ENCODE measurements at regions not wholly inside any gene's neighbourhood (a gene's known extent, or its start where the extent isn't known, plus 50 kb on each side); places are given as distances from the start of the nearest gene placed in this dataset.

DNA sequence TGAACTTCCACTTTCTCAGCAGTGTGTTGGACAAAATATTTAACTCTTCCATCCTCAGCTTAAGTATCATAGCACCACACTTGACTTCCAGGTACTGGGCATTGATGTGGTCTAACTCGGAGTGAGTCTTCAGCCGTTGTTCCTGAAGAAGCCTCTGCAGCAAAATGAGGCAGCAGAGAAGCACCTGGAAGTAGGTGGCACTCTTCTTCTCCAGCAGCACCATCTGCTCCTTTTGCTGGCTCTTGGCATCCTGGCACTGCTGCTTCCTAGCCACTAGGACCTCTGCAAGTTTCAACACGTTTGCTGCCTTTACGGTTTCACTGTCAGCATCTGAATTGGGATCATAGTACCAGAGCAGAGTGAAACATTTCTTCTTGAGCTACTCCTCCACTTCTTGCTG lies 162.5 kb upstream of the GORAB start:
- H3K27ac Mint-ChIP-seq = no peak overlapping the region
- H3K4me3 Mint-ChIP-seq = no peak overlapping the region
- peaks cover 12 to 14% of the 10 kb centered on the region in 2 donors for H3K9me3 Mint-ChIP-seq
- H3K4me1 Mint-ChIP-seq = no peaks in the 10 kb centered on the region
- H3K27me3 Mint-ChIP-seq = peaks cover 7% of the 10 kb centered on the region
- ATAC-seq = no peak
- DNase-seq = no peak

DNA sequence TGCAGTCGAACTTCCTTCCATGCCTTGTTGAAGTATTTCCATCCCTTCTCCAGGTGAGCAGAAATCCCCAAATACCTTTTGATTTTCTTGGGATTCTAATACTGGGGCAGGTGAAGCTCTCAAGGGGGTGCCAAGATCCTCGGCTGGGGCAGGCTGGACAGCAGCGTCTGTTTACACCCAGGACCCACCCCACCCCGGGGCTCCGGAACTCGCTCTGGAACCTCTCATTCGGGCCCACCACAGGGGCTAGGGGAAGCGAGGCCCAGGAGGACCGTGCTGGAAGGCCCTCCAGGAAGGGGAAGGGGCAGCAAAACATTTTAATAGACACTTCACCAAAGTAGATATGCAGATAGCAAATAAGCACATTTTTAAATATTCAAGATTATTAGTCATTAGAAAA lies 161.9 kb upstream of the GORAB start:
- H3K4me1 Mint-ChIP-seq = no peaks in the 10 kb centered on the region
- peaks cover 11 to 12% of the 10 kb centered on the region in 2 donors for H3K9me3 Mint-ChIP-seq
- H3K27me3 Mint-ChIP-seq = peaks cover 7% of the 10 kb centered on the region
- no peak overlapping the region for H3K4me3 Mint-ChIP-seq
- no peak overlapping the region for H3K27ac Mint-ChIP-seq
- DNase-seq (no peak), ATAC-seq (no peak)

DNA sequence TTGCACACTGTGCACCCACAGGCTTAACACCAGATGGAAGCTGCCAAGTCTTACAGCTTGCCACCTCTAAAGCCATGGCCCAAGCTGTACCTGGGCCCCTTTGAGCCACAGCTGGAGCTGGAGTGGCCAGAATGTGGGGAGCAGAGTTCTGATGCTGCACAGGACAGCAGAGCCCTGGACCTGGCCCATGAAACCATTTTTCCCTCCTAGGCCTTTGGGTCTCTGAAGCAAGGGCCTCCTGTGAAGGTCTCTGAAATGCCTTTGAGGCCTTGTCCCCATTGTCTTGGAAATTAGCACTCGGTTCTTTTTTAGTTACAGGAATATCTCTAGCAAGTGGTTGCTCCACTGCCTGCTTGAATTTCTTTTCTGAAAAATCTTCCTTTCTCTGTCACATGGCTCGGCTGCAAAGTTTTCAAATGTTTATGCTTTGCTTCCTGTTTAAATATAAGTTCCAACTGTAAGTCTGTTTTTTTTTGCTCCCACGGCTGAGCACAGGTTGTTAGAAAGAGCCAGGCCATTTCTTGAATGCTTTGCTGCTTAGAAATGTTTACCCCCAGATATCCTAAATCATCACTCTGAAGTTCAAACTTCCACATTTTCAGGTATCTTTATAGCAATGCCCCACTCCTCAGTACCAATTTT lies 156.8 kb upstream of the GORAB start:
- Mint-ChIP-seq H3K4me1 (no peaks in the 10 kb centered on the region), H3K27me3 (no peaks in the 10 kb centered on the region), H3K27ac (no peak overlapping the region), H3K4me3 (no peak overlapping the region), H3K9me3 (no peaks in the 10 kb centered on the region)
- DNase-seq (no peak), ATAC-seq (no peak)

DNA sequence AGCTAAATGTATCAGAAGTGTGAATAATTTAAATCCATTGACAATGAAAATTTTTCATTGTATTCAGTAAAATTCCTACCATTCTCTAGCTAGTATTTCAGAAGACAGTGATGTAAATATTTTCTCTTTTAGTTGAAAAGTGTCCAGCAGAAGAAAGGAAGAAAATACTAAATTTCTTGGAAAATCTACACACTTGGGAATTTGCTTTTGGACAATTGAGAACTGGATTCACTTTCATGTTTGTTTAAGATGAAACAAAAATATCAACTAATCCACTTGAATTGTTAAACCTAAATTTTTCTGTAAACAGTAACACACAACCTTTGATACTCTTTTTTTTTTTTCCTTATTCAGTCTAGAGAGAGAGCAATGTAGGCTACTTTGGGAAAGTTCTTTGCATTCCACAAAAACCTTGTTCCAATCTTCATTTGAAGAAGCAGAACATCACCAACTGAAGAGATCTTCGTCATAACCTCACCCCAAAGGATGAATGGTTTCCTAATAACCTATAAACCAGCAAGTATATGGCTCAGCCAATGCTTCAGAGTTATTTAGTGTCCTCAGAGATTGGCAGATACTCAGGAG lies 155.1 kb upstream of the GORAB start:
- DNase-seq (no peak), ATAC-seq (no peak)
- H3K27me3 Mint-ChIP-seq = no peaks in the 10 kb centered on the region
- no peaks in the 10 kb centered on the region for H3K9me3 Mint-ChIP-seq
- no peak overlapping the region for H3K27ac Mint-ChIP-seq
- H3K4me1 Mint-ChIP-seq = no peaks in the 10 kb centered on the region
- H3K4me3 Mint-ChIP-seq = no peak overlapping the region

DNA sequence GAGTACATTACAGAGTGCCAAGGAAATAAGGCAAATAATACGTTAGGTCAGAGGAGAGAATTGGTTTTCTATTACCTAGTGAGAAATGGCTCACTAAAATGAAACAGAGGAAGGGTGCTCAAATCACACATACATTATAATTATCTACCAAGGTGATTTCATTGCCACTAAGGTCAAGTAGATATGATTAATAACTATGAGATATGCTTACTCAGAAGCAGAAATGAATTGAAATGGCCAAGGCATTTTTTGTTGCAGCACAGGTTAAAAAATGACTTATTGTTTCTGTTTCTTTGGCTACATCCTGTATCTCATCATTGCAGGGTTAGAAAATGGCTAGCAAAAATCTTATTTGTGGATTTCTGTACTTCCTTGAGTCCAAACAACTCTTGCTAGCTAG lies 154.5 kb upstream of the GORAB start:
- Mint-ChIP-seq H3K9me3 (no peaks in the 10 kb centered on the region), H3K4me1 (no peaks in the 10 kb centered on the region), H3K27me3 (no peaks in the 10 kb centered on the region), H3K4me3 (no peak overlapping the region), H3K27ac (no peak overlapping the region)
- DNase-seq (no peak), ATAC-seq (no peak)

DNA sequence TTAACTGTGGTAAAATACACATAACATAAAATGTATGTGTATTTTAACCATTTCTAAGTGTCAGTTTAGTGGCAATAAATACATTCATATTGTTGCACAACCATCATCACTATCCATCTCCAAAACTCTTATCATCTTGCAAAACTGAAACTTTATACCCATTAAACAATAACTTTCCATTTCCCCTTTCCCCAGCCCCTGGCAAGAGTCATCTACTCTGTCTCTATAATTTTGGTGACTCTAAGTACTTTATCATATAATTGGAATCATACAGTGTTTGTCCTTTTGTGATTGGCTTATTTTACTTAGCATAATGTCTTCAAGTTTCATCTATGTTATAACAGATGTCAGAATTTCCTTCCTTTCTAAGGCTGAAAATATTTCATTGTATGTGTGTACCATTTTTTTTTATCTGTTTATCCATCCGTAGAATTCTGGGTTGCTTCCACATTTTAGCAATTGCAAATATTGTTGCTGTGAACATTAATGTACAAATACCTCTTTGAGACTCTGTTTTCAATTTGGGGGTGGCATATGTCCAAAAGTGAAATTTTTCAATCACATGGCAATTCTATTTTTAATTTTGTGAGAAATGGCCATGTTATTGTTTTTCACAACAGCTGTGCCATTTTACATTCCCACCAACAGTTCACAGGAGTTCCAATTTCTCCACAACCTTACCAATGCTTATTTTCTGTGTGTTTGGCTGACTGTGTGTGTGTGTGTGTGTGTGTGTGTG lies 153.9 kb upstream of the GORAB start:
- Mint-ChIP-seq H3K27ac (no peak overlapping the region), H3K4me1 (no peaks in the 10 kb centered on the region), H3K27me3 (no peaks in the 10 kb centered on the region), H3K4me3 (no peak overlapping the region), H3K9me3 (no peaks in the 10 kb centered on the region)
- DNase-seq (no peak), ATAC-seq (no peak)

DNA sequence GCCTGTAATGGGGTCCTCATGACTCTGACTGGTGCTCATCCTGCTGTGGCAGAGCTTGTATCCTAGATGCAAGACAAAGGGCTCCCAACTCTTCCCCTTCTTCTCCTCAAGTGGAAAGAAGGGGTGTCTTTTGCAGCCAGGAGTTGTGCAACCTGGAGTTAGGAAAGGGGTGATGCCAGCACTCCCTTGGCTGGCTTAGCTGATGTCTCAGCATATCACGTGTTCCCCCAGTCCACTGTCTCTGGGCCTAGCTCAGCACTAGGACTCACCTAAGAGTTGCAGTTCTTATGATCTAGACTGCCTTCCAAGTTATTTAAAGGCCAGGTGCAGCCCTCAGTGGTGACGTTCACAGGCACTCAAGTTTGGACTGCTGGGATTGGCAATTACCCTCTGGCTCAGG lies 146.2 kb upstream of the GORAB start:
- ATAC-seq = no peak
- DNase-seq = no peak
- H3K27me3 Mint-ChIP-seq = no peaks in the 10 kb centered on the region
- no peak overlapping the region for H3K27ac Mint-ChIP-seq
- H3K4me3 Mint-ChIP-seq = no peak overlapping the region
- no peaks in the 10 kb centered on the region for H3K4me1 Mint-ChIP-seq
- no peaks in the 10 kb centered on the region for H3K9me3 Mint-ChIP-seq

DNA sequence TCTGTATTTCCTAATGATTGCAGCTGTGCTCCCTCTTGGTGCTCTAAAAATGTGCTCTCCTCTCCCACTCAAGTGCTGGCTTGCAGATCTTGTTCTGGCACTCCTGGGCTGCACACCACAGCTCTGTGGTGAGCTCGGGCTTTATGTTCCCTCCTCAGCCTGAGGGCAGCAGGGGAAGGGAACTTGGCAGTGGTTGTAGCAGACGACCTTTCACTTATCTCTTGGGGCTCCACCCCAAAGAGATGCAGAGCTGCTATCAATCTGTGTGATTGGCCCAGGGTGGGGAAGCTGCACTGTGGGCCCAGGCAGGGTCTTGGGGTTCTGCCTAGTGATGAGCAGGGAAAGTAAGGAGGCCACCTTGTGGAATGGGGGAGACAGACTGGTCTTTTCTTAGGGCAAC lies 143.5 kb upstream of the GORAB start:
- H3K4me3 Mint-ChIP-seq = no peak overlapping the region
- no peak for ATAC-seq
- H3K9me3 Mint-ChIP-seq = no peaks in the 10 kb centered on the region
- H3K27me3 Mint-ChIP-seq = peaks cover 17% of the 10 kb centered on the region
- no peak overlapping the region for H3K27ac Mint-ChIP-seq
- no peaks in the 10 kb centered on the region for H3K4me1 Mint-ChIP-seq
- DNase-seq = no peak

DNA sequence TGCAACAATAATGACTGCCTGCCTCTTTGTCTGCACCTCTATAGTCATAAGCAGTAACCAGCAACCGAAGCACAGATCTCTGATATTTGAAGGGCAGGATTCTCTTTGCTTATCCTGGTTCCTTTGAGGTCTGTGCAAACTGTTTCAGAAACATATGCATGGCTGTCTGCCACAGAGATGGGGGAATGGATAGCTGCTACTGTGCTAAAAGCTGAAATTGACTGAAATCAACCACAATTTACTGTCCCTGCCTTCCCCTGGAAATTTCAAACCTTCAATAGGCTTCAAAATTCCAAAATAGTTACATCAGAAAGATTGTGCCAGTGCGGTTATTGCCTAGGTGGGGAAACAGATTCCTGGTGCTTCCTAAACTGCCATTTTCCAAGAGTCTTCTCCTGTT lies 136.8 kb upstream of the GORAB start:
- ATAC-seq (no peak), DNase-seq (no peak)
- Mint-ChIP-seq H3K4me1 (no peaks in the 10 kb centered on the region), H3K27ac (no peak overlapping the region), H3K9me3 (peaks cover 7% of the 10 kb centered on the region in 2 donors), H3K27me3 (peaks cover 38% of the 10 kb centered on the region), H3K4me3 (no peak overlapping the region)

DNA sequence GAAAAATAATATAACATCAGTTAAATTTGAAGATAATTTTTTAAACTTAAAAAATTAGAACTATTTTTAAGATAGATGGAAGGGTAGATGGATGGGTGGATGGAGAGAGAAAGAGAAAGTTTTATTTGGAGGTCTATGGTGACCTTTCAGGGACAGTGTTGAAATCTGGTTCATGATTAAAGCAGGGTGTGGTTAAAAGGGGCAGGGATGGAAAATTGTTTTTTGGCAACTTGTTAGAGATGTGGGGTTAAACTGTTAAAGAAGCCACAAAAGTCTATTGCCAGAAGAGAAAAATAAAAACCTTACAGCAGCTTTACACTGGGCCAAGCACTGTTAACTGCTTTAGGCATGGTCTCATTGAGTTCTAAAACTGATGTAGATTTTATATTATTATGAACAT lies 134.9 kb upstream of the GORAB start:
- no peaks in the 10 kb centered on the region for H3K4me1 Mint-ChIP-seq
- H3K27me3 Mint-ChIP-seq = peaks cover 37% of the 10 kb centered on the region
- ATAC-seq (no peak), DNase-seq (no peak)
- H3K9me3 Mint-ChIP-seq = peaks cover 7% of the 10 kb centered on the region in 2 donors
- H3K4me3 Mint-ChIP-seq = no peak overlapping the region
- H3K27ac Mint-ChIP-seq = no peak overlapping the region

DNA sequence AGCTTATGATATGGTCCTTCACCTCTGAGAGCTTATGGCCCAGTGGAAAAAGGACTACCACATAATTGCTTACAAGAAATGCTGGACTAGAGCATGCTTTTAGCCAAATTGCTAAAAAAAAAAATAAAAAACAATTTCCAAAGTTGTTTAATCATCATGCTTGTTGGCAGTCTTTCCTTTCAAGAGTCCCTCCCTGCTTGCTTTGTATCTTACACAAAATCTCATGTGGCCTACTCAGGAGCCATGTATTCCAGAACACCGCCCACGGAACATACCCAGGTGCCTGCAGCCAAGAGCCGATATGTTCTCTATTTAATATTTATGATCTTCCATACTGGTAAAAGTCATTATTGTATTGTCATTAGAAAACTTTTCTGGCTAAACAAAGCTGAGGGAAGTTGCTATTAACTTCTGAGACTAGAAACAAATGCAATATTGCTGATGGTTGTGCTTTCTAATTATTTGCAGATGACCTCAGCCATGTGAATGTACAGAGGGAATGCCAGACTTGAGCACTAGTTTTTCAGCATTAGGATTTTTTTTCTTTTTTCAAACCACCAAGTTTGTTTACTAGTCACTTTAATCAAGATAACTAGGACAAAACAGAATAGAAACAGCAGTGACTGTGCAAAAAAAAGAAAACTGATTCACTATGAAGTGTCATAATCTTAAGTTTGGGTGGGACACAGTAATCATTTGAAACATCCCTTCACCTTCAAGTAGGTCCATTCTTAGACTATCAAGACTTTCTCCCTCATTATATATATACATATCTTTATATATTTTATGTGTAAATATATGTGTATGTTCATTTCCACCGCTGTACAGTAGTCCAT lies 129.3 kb upstream of the GORAB start:
- no peak for ATAC-seq
- no peak overlapping the region for H3K4me3 Mint-ChIP-seq
- H3K27ac Mint-ChIP-seq = no peak overlapping the region
- no peak for DNase-seq
- H3K4me1 Mint-ChIP-seq = no peaks in the 10 kb centered on the region
- H3K27me3 Mint-ChIP-seq = peaks cover 8% of the 10 kb centered on the region
- no peaks in the 10 kb centered on the region for H3K9me3 Mint-ChIP-seq

DNA sequence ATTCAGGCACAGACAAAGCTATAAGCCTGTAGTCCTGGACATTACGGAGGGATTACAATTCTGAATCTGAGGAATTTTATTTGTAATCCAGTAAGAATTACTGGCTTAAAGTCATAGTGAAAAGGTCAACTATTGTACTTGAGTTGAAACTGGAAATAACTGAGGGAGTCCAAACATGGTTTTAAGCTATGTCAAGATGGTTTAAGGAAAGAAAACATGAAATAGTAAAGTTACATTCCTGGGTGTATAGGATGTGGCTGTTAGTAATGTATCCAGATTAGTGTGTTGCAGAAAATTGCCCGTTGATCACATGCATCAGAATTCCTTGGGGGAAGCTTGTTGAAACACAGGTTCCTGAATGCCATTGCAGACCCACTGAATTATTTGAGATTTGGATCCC lies 124.8 kb upstream of the GORAB start:
- Mint-ChIP-seq H3K27me3 (peaks cover 14% of the 10 kb centered on the region), H3K9me3 (no peaks in the 10 kb centered on the region), H3K4me3 (no peak overlapping the region), H3K27ac (no peak overlapping the region), H3K4me1 (no peaks in the 10 kb centered on the region)
- no peak for ATAC-seq
- no peak for DNase-seq

DNA sequence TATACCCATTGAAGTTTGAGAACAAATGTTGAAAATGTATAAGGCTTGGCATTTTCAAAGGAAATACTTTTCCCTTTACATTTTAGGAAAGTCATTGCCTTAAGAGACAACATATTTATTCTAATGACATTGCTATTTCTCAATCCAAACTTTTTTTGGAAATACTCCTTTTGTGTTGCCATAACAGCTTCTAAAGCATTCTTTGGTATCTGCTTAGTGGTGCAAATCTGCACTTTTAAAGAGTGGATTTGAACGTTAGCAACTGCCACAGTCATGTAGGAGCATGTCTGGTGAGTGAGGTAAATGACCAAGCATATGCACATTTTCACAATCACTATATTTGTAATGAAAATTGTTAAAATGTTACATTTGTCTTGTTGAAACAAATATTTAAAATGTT lies 124.4 kb upstream of the GORAB start:
- Mint-ChIP-seq H3K4me1 (no peaks in the 10 kb centered on the region), H3K27ac (no peak overlapping the region), H3K4me3 (no peak overlapping the region), H3K9me3 (no peaks in the 10 kb centered on the region), H3K27me3 (peaks cover 15% of the 10 kb centered on the region)
- no peak for DNase-seq
- ATAC-seq = no peak

DNA sequence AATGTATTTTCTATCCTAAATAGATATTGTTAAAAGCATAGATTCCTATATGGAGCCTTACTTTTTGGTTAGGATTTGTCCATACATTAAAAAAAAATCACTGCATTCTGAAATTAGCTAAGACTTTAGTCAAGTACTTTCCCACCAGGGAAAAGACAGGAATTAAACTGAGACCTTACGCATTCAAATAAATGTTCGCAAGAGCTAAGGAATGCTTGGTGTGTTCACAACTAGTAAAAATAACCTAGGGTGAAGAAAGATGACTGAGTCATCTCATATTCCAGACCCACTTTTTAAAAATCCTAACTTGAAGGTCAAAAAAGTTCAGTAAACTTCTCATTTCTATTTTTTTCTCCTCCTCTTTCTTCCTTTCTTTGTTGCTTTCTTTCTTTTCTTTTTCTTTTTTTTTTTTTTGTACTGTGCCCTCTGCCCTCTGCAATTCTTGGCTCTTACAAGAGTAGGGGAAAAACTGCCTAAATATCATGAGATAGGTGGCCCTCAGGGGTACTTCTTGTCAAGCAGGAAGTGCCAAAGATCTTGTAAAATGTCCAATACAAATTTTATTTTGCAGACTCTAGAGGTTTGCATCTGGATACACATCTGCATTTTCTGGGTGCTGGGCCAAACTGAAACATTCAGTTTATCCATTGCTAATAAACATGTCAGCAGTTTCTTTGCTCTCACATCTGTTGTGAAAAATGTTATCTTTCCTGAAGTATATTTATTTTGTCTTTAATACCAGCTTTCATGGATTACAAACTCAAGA lies 121.4 kb upstream of the GORAB start:
- H3K4me3 Mint-ChIP-seq = no peak overlapping the region
- no peak for ATAC-seq
- peaks cover 15% of the 10 kb centered on the region for H3K27me3 Mint-ChIP-seq
- no peak overlapping the region for H3K27ac Mint-ChIP-seq
- no peaks in the 10 kb centered on the region for H3K4me1 Mint-ChIP-seq
- H3K9me3 Mint-ChIP-seq = peaks cover 0 to 4% of the 10 kb centered on the region in 2 donors
- no peak for DNase-seq

DNA sequence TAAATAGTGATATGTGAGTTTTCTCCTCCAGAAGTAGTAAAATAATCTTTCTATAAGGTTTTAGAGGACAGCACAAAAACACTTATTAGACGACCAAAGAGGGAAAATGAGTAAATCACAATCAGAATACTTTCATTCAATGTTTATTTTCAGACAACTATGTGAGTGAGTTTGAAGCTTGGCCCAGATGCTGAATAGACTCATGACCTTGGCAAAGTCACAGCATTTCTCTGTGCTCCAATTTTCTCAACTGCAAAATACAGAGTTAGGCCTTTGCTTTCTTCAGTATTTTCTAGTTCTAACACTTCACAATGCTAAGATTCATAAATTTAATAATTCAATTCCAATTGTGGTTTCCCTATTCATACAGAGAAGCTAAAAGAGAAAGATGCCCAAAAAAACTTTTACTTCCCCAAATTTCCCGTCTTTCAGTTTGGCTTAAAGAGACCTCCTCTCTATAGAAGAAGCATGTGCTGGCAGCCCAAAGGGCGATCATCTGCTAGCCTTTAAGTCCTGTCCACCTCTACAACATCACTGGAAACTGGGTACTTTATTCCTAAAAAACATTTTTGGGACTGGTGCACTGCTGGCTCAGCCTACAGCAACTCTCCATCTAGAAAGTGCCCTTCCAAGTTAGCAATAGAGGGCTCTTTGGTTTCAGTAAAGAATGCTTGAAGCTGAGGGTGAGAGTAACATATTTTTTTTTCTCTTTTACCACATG lies 116.8 kb upstream of the GORAB start:
- H3K27ac Mint-ChIP-seq = no peak overlapping the region
- no peak overlapping the region for H3K4me3 Mint-ChIP-seq
- H3K27me3 Mint-ChIP-seq = peaks cover 15% of the 10 kb centered on the region
- H3K4me1 Mint-ChIP-seq = no peaks in the 10 kb centered on the region
- no peak for DNase-seq
- no peak for ATAC-seq
- peaks cover 4% of the 10 kb centered on the region in 2 donors for H3K9me3 Mint-ChIP-seq
